SK-N-SH (cell line): ENCODE measurements at regions not wholly inside any gene's neighbourhood (a gene's known extent, or its start where the extent isn't known, plus 50 kb on each side); places are given as distances from the start of the nearest gene placed in this dataset.

Experiments used
- CTCF ChIP-seq: fragments of 200-600 bp; sonication (generic); IDR thresholded peaks from 2 replicates; pipeline ENCODE4 v1.6.1; 2017; ENCODE audit warnings: antibody characterized with exemption, mild to moderate bottlenecking, moderate library complexity
- ELF1 ChIP-seq: IDR thresholded peaks from 2 replicates; pipeline ENCODE4 v1.4.0; 2012
- EP300 ChIP-seq, 2 experiments: IDR thresholded peaks; 2 replicates each; pipeline versions ENCODE4 v1.4.0 to v1.6.1; 2012; ENCODE audit warnings: borderline replicate concordance in 1 of 2, low read depth in 1 of 2, low read length in 1 of 2
- FOXM1 ChIP-seq: IDR thresholded peaks from 2 replicates; pipeline ENCODE4 v1.4.0; 2012; ENCODE audit warnings: low read depth, mild to moderate bottlenecking
- GATA2 ChIP-seq: sonication (generic); formaldehyde crosslinking; IDR thresholded peaks from 2 replicates; pipeline ENCODE4 v1.5.0; 2020; ENCODE audit warnings: mild to moderate bottlenecking, missing genetic modification reagents
- JUND ChIP-seq: IDR thresholded peaks from 2 replicates; pipeline ENCODE4 v1.4.0; 2012
- MXI1 ChIP-seq: IDR thresholded peaks from 2 replicates; pipeline ENCODE4 v1.6.1; 2012; ENCODE audit warnings: mild to moderate bottlenecking, low read depth, low read length, improper control_type of control experiment
- NFIC ChIP-seq: IDR thresholded peaks from 2 replicates; pipeline ENCODE4 v1.4.0; 2012; ENCODE audit warnings: borderline replicate concordance
- POLR2AphosphoS5 ChIP-seq: IDR thresholded peaks from 2 replicates; pipeline ENCODE4 v1.6.1; 2012; ENCODE audit warnings: low read depth, low read length
- RCOR1 ChIP-seq: fragments of 150-350 bp; IDR thresholded peaks from 2 replicates; pipeline ENCODE4 v1.6.1; 2017; ENCODE audit warnings: antibody characterized with exemption, low read length
- SIN3A ChIP-seq: IDR thresholded peaks from 2 replicates; pipeline ENCODE4 v1.6.1; 2012; ENCODE audit warnings: low read depth, mild to moderate bottlenecking, low read length, moderate library complexity, borderline replicate concordance
- USF2 ChIP-seq: fragments of 150-350 bp; IDR thresholded peaks from 2 replicates; pipeline ENCODE4 v1.6.1; 2017; ENCODE audit warnings: antibody characterized with exemption, low read length, low read depth, borderline replicate concordance
- TF ChIP-seq, protein P1 (sequence below): IDR thresholded peaks from 2 replicates; pipeline ENCODE4 v1.6.1; 2012; ENCODE audit warnings: mild to moderate bottlenecking, low read depth, low read length, moderate library complexity

DNA sequence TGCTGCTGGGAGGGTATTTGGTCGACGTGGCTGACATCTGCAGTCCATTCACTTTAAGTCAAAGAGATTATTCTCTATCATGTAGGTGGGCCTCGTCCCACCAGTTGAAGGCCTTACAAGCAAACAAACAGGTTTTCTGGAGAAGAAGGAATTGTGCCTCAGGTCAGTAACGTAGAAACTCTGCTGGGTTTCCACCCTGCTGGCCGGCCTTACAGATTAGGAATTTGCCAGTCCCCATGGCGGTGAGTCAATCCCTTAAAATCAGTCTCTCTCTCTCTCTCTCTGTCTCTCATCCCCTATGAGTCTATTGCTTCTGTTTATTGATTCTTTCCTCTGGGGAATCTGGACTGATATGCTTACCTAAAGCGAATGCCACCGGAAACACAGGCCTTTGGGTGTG is 75.4 kb upstream of the FGF3 start:
- TF ChIP-seq CTCF (no peak), ELF1 (no peak), EP300 (IDR thresholded peaks at IDR 0.05; ENCODE audit: borderline replicate concordance in 1 of 2, low read depth in 1 of 2, low read length in 1 of 2) (no peak), FOXM1 (no peak), POLR2AphosphoS5 (no peak), USF2 (no peak), MXI1 (no peak), JUND (no peak), RCOR1 (no peak), SIN3A (no peak), GATA2 (CRISPR knock-in tag) (no peak), NFIC (no peak)
- TF ChIP-seq, protein P1, sequence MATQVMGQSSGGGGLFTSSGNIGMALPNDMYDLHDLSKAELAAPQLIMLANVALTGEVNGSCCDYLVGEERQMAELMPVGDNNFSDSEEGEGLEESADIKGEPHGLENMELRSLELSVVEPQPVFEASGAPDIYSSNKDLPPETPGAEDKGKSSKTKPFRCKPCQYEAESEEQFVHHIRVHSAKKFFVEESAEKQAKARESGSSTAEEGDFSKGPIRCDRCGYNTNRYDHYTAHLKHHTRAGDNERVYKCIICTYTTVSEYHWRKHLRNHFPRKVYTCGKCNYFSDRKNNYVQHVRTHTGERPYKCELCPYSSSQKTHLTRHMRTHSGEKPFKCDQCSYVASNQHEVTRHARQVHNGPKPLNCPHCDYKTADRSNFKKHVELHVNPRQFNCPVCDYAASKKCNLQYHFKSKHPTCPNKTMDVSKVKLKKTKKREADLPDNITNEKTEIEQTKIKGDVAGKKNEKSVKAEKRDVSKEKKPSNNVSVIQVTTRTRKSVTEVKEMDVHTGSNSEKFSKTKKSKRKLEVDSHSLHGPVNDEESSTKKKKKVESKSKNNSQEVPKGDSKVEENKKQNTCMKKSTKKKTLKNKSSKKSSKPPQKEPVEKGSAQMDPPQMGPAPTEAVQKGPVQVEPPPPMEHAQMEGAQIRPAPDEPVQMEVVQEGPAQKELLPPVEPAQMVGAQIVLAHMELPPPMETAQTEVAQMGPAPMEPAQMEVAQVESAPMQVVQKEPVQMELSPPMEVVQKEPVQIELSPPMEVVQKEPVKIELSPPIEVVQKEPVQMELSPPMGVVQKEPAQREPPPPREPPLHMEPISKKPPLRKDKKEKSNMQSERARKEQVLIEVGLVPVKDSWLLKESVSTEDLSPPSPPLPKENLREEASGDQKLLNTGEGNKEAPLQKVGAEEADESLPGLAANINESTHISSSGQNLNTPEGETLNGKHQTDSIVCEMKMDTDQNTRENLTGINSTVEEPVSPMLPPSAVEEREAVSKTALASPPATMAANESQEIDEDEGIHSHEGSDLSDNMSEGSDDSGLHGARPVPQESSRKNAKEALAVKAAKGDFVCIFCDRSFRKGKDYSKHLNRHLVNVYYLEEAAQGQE = no peak
